HEK293 (cell line): ENCODE measurements at regions not wholly inside any gene's neighbourhood (a gene's known extent, or its start where the extent isn't known, plus 50 kb on each side); places are given as distances from the start of the nearest gene placed in this dataset.

Experiments used
- CTCF ChIA-PET: fragments of 350-600 bp; formaldehyde crosslinking; extraction: SDS; loops from one replicate; lab custom pipeline; 2021; ENCODE audit warnings: antibody characterized with exemption; lab: Yijun Ruan, JAX
- POLR2A ChIA-PET: fragments of 300-600 bp; formaldehyde crosslinking; extraction: SDS; loops from one replicate; lab custom pipeline; 2020; ENCODE audit warnings: antibody characterized with exemption, inconsistent platforms; lab: Yijun Ruan, JAX
- H3K27ac ChIP-seq: fragments of 200-500 bp; sonication (Bioruptor generic); 2 replicates; pipeline ENCODE4 v1.5.1; 2014; ENCODE audit warnings: low read depth, low read length, control low read depth, inconsistent platforms; ENCODE audit errors: extremely low read depth
- H3K36me3 ChIP-seq, 2 experiments: fragments of 200-500 bp in 1 of 2; sonication (Bioruptor generic) in 1 of 2; 1 replicate in 1 of 2; 2 replicates in 1 of 2; pipeline ENCODE4 v1.5.1; 2014 to 2017; ENCODE audit warnings: inconsistent platforms in 2 of 2, low read length in 2 of 2; ENCODE audit not compliant: control insufficient read depth in 2 of 2, insufficient read depth in 1 of 2
- H3K4me1 ChIP-seq: fragments of 200-500 bp; sonication (Bioruptor generic); 2 replicates; pipeline ENCODE4 v1.5.1; 2014; ENCODE audit warnings: mild to moderate bottlenecking, low read length, inconsistent platforms; ENCODE audit not compliant: control insufficient read depth, insufficient read depth
- H3K4me3 ChIP-seq: 2 replicates; pipeline ENCODE4 v1.5.1; 2011; ENCODE audit warnings: low read depth, mild to moderate bottlenecking, control low read depth, low read length, moderate library complexity
- H3K9me3 ChIP-seq: fragments of 200-500 bp; sonication (Bioruptor generic); 2 replicates; pipeline ENCODE4 v1.5.1; 2014; ENCODE audit warnings: low read depth, low read length, inconsistent platforms; ENCODE audit not compliant: control insufficient read depth, insufficient read depth
- GLIS2 ChIP-seq: fragments of 450-650 bp; formaldehyde crosslinking; IDR thresholded peaks from 2 replicates; pipeline ENCODE4 v1.5.1; 2016; ENCODE audit warnings: missing biosample characterization, missing genetic modification characterization
- MYNN ChIP-seq: fragments of 450-650 bp; formaldehyde crosslinking; IDR thresholded peaks from 2 replicates; pipeline ENCODE4 v1.5.1; 2016; ENCODE audit warnings: missing biosample characterization, missing genetic modification characterization, borderline replicate concordance
- TCF7L2 ChIP-seq: IDR thresholded peaks from 2 replicates; pipeline ENCODE4 v1.6.1; 2011; ENCODE audit warnings: low read depth, mild to moderate bottlenecking, inconsistent platforms, low read length, moderate library complexity, borderline replicate concordance
- ZBTB11 ChIP-seq: fragments of 450-650 bp; formaldehyde crosslinking; conservative IDR thresholded peaks from 2 replicates; pipeline ENCODE4 v1.5.1; 2016; ENCODE audit warnings: low read depth, missing biosample characterization, missing genetic modification characterization
- ZBTB21 ChIP-seq: fragments of 450-650 bp; formaldehyde crosslinking; IDR thresholded peaks from 2 replicates; pipeline ENCODE4 v1.5.1; 2017; ENCODE audit warnings: missing biosample characterization, missing genetic modification characterization
- ZBTB8A ChIP-seq: fragments of 450-650 bp; formaldehyde crosslinking; IDR thresholded peaks from 2 replicates; pipeline ENCODE4 v1.5.1; 2016; ENCODE audit warnings: missing biosample characterization, missing genetic modification characterization
- ZEB2 ChIP-seq: fragments of 450-650 bp; formaldehyde crosslinking; IDR thresholded peaks from 2 replicates; pipeline ENCODE4 v1.5.1; 2016; ENCODE audit warnings: missing biosample characterization, missing genetic modification characterization
- ZNF121 ChIP-seq: fragments of 450-650 bp; formaldehyde crosslinking; IDR thresholded peaks from 2 replicates; pipeline ENCODE4 v1.5.1; 2016; ENCODE audit warnings: missing biosample characterization, missing genetic modification characterization
- ZNF16 ChIP-seq: fragments of 450-650 bp; formaldehyde crosslinking; IDR thresholded peaks from 2 replicates; pipeline ENCODE4 v1.5.1; 2016; ENCODE audit warnings: low read depth, missing biosample characterization, missing genetic modification characterization
- ZNF174 ChIP-seq: fragments of 450-650 bp; formaldehyde crosslinking; IDR thresholded peaks from 2 replicates; pipeline ENCODE4 v1.5.0; 2017; ENCODE audit warnings: missing biosample characterization, mild to moderate bottlenecking, missing genetic modification characterization
- ZNF214 ChIP-seq: fragments of 450-650 bp; formaldehyde crosslinking; IDR thresholded peaks from 2 replicates; pipeline ENCODE4 v1.5.1; 2017; ENCODE audit warnings: missing biosample characterization, mild to moderate bottlenecking, missing genetic modification characterization, borderline replicate concordance
- ZNF274 ChIP-seq, 2 experiments: fragments of 200-500 bp in 1 of 2; fragments of 450-650 bp in 1 of 2; sonication (Bioruptor generic) in 1 of 2; formaldehyde crosslinking in 1 of 2; IDR thresholded peaks; 2 replicates each; pipeline versions ENCODE4 v1.5.1 to v1.6.1; 2014 to 2016; ENCODE audit warnings: borderline replicate concordance in 1 of 2, inconsistent platforms in 1 of 2, low read length in 1 of 2, missing biosample characterization in 1 of 2, missing genetic modification characterization in 1 of 2
- ZNF324 ChIP-seq: fragments of 450-650 bp; formaldehyde crosslinking; IDR thresholded peaks from 2 replicates; pipeline ENCODE4 v1.5.1; 2016; ENCODE audit warnings: missing biosample characterization, missing genetic modification characterization
- ZNF341 ChIP-seq: fragments of 450-650 bp; formaldehyde crosslinking; IDR thresholded peaks from 2 replicates; pipeline ENCODE4; 2016; ENCODE audit warnings: low read depth, missing biosample characterization, missing genetic modification characterization
- ZNF416 ChIP-seq: fragments of 450-650 bp; formaldehyde crosslinking; IDR thresholded peaks from 2 replicates; pipeline ENCODE4 v1.5.1; 2016; ENCODE audit warnings: missing biosample characterization, missing genetic modification characterization
- ZNF529 ChIP-seq: fragments of 450-650 bp; formaldehyde crosslinking; IDR thresholded peaks from 2 replicates; pipeline ENCODE4 v1.5.1; 2017; ENCODE audit warnings: missing genetic modification characterization, missing biosample characterization; ENCODE audit not compliant: insufficient replicate concordance
- ZNF549 ChIP-seq: fragments of 450-650 bp; IDR thresholded peaks from 2 replicates; pipeline ENCODE4 v1.5.1; 2018; ENCODE audit warnings: missing biosample characterization, missing genetic modification characterization, mild to moderate bottlenecking, inconsistent platforms, moderate library complexity
- ZNF629 ChIP-seq: fragments of 450-650 bp; formaldehyde crosslinking; IDR thresholded peaks from 2 replicates; pipeline ENCODE4 v1.5.1; 2017; ENCODE audit warnings: missing biosample characterization, missing genetic modification characterization
- ZNF645 ChIP-seq: fragments of 450-650 bp; formaldehyde crosslinking; IDR thresholded peaks from 2 replicates; pipeline ENCODE4; 2016; ENCODE audit warnings: missing biosample characterization, missing genetic modification characterization
- ZNF658 ChIP-seq: fragments of 450-650 bp; formaldehyde crosslinking; IDR thresholded peaks from 2 replicates; pipeline ENCODE4; 2016; ENCODE audit warnings: missing biosample characterization, missing genetic modification characterization
- ZNF677 ChIP-seq: fragments of 450-650 bp; IDR thresholded peaks from 2 replicates; pipeline ENCODE4 v1.5.0; 2018; ENCODE audit warnings: missing biosample characterization, mild to moderate bottlenecking, missing genetic modification characterization, moderate library complexity
- ZNF704 ChIP-seq: fragments of 450-650 bp; formaldehyde crosslinking; IDR thresholded peaks from 2 replicates; pipeline ENCODE4 v1.5.1; 2016; ENCODE audit warnings: missing biosample characterization, missing genetic modification characterization
- ZNF707 ChIP-seq: fragments of 450-650 bp; formaldehyde crosslinking; IDR thresholded peaks from 2 replicates; pipeline ENCODE4 v1.5.1; 2016; ENCODE audit warnings: missing biosample characterization, missing genetic modification characterization
- ZNF76 ChIP-seq: fragments of 450-650 bp; formaldehyde crosslinking; IDR thresholded peaks from 2 replicates; pipeline ENCODE4; 2016; ENCODE audit warnings: low read depth, missing biosample characterization, missing genetic modification characterization, borderline replicate concordance
- ZNF843 ChIP-seq: fragments of 450-650 bp; formaldehyde crosslinking; IDR thresholded peaks from 2 replicates; pipeline ENCODE4 v1.5.1; 2016; ENCODE audit warnings: missing biosample characterization, missing genetic modification characterization
- ZSCAN30 ChIP-seq: fragments of 450-650 bp; IDR thresholded peaks from 2 replicates; pipeline ENCODE4 v1.5.1; 2018; ENCODE audit warnings: missing biosample characterization, mild to moderate bottlenecking, missing genetic modification characterization, moderate library complexity

GRCh38 chr12:114041136-114041535 lies 75.0 kb upstream of the RBM19 start (continued):
- TF ChIP-seq ZNF76 (tag by site-specific recombination) = no peak
- TF ChIP-seq ZNF549 = no peak
- TF ChIP-seq ZSCAN30 = no peak
- TF ChIP-seq ZNF843 (tag by site-specific recombination) = no peak
- no peak for TF ChIP-seq ZNF121 (tag by site-specific recombination)
- TF ChIP-seq ZBTB21 (tag by site-specific recombination) = no peak
- no peak for TF ChIP-seq ZNF629 (tag by site-specific recombination)
- no peak for TF ChIP-seq ZNF645 (tag by site-specific recombination)
- TF ChIP-seq ZNF16 (tag by site-specific recombination) = no peak
- no peak for TF ChIP-seq ZEB2 (tag by site-specific recombination)

- H3K4me3 ChIP-seq = no peak overlapping the region
- H3K9me3 ChIP-seq = no peaks in the 10 kb centered on the region
- no peaks in the 10 kb centered on the region for H3K36me3 ChIP-seq
- H3K4me1 ChIP-seq = no peaks in the 10 kb centered on the region
- H3K27ac ChIP-seq = no peak overlapping the region
- TF ChIP-seq GLIS2 (tag by site-specific recombination) = no peak
- no peak for TF ChIP-seq ZNF121 (tag by site-specific recombination)
- no peak for TF ChIP-seq ZNF416 (tag by site-specific recombination)
- TF ChIP-seq ZNF704 = no peak
- TF ChIP-seq ZNF324 (tag by site-specific recombination) = no peak
- no peak for TF ChIP-seq ZNF658 (tag by site-specific recombination)
- no peak for TF ChIP-seq ZNF341 (tag by site-specific recombination)
- TF ChIP-seq ZNF274 (IDR thresholded peaks at IDR 0.05; ENCODE audit: low read length) = no peak
- no peak for TF ChIP-seq ZNF274 (tag by site-specific recombination; IDR thresholded peaks at IDR 0.05; ENCODE audit: borderline replicate concordance)
- no peak for TF ChIP-seq ZBTB8A (tag by site-specific recombination)
- TF ChIP-seq ZBTB11 (tag by site-specific recombination) = no peak
- TF ChIP-seq ZNF214 (tag by site-specific recombination) = no peak
- no peak for TF ChIP-seq ZNF529 (tag by site-specific recombination)
- no peak for TF ChIP-seq ZNF174 (tag by site-specific recombination)
- TF ChIP-seq ZNF677 (tag by site-specific recombination) = no peak
- no peak for TF ChIP-seq ZBTB21 (tag by site-specific recombination)
- TF ChIP-seq ZNF707 (tag by site-specific recombination) = no peak
- TF ChIP-seq MYNN (tag by site-specific recombination) = no peak
- no peak for TF ChIP-seq TCF7L2
- ChIA-PET CTCF (no interaction called here), POLR2A (no interaction called here)
Measured at GRCh38 chr12:114038962-114039361, 72.8 kb upstream of the RBM19 start.
